Tibial nerve (tissue), 4 donors: ENCODE measurements at regions not wholly inside any gene's neighbourhood (a gene's known extent, or its start where the extent isn't known, plus 50 kb on each side); places are given as distances from the start of the nearest gene placed in this dataset.

Experiments used
- DNase-seq, 2 donors: peaks; one replicate each; pipeline ENCODE4 v3.0.0-alpha.2; 2019; ENCODE audit warnings: low spot score in 2 of 2
- H3K27ac ChIP-seq, 4 donors: fragments of 200-600 bp; sonication (generic) in 3 of 4; one replicate each; pipeline ENCODE4 v1.5.1; 2017 to 2019; ENCODE audit warnings: mild to moderate bottlenecking in 1 of 4
- H3K27me3 ChIP-seq, 2 donors: fragments of 200-600 bp; sonication (generic) in 1 of 2; one replicate each; pipeline versions ENCODE4 v1.5.1 to v1.6.0; 2017 to 2019
- H3K36me3 ChIP-seq, 3 donors: fragments of 200-600 bp; sonication (generic); one replicate each; pipeline ENCODE4 v1.5.1; 2018 to 2019
- H3K4me1 ChIP-seq, 4 donors: fragments of 200-600 bp; sonication (generic) in 3 of 4; one replicate each; pipeline ENCODE4 v1.5.1; 2017 to 2019
- H3K4me3 ChIP-seq, 4 donors: fragments of 200-600 bp; sonication (generic) in 3 of 4; one replicate each; pipeline ENCODE4 v1.5.1; 2017 to 2019; ENCODE audit warnings: mild to moderate bottlenecking in 1 of 4, moderate library complexity in 1 of 4
- H3K9me3 ChIP-seq, 4 donors: fragments of 200-600 bp; sonication (generic) in 3 of 4; one replicate each; pipeline ENCODE4 v1.5.1; 2017 to 2019
- EP300 ChIP-seq, 2 donors: sonication (generic); formaldehyde crosslinking; IDR thresholded peaks; one replicate each; pipeline ENCODE4 v1.6.1; 2017; ENCODE audit warnings: antibody characterized with exemption in 2 of 2, mild to moderate bottlenecking in 1 of 2
- POLR2A ChIP-seq, 2 donors: fragments of 450-650 bp; IDR thresholded peaks; one replicate each; pipeline ENCODE4 v1.6.1; 2017; ENCODE audit warnings: antibody characterized with exemption in 2 of 2, mild to moderate bottlenecking in 2 of 2, moderate library complexity in 2 of 2
- WGBS, 2 donors: methylation state at CpG; one replicate each; pipeline ENCODE4 v1.1.5; 2018; 5-methylcytosine and 5-hydroxymethylcytosine counted together
- TF ChIP-seq, protein P1 (sequence below), 5 experiments: fragments of 200-600 bp in 3 of 5; fragments of 450-650 bp in 2 of 5; sonication (generic) in 3 of 5; IDR thresholded peaks; one replicate each; pipeline ENCODE4 v1.5.1; 2016 to 2019; ENCODE audit warnings: antibody characterized with exemption in 5 of 5, mild to moderate bottlenecking in 3 of 5, moderate library complexity in 2 of 5

DNA sequence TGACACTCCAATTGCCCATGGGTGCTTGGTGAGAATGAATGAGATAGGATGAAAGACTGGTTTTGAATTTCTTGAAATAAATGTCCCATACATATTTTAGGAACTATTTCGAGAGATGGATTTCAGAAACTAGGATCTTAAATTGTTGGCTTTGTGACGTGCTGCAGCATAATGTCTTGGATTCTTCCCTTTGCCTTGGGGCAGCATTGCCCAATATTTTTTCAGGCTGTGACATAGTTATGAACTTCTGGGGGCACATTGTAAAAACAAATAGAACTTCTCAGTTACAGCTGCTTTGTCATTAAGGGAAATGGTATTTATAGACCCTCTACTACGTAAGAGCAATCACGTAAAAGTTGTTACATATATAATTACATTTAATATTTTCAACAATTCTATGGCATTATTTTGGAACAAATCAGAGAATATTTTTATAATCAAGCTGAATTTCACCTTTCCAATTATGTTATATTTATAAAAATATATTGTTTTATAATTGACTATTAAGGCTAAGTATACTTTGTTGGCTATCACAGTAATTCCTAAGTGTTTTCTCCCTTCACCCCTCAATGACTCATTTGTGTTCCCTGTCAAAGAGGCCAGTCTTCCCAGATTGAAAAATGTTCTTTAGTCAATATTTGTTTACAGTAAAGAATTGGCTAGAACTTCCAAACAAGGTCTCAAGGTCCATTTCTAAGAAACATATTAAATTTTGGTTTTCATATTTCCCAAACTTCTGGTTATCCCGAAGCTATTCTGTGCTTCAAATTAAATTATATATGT is 1388.3 kb upstream of the ACO1 start:
- Histone ChIP-seq H3K27me3 (no peaks in the 10 kb centered on the region), H3K36me3 (no peaks in the 10 kb centered on the region), H3K4me1 (no peaks in the 10 kb centered on the region), H3K27ac (no peak overlapping the region), H3K9me3 (peaks cover 0 to 6% (median 0%) of the 10 kb centered on the region in 4 donors), H3K4me3 (no peak overlapping the region)
- DNase-seq, result no peak
- TF ChIP-seq EP300 (IDR thresholded peaks at IDR 0.05) (no peak), POLR2A (IDR thresholded peaks at IDR 0.05) (no peak)
- TF ChIP-seq, protein P1, sequence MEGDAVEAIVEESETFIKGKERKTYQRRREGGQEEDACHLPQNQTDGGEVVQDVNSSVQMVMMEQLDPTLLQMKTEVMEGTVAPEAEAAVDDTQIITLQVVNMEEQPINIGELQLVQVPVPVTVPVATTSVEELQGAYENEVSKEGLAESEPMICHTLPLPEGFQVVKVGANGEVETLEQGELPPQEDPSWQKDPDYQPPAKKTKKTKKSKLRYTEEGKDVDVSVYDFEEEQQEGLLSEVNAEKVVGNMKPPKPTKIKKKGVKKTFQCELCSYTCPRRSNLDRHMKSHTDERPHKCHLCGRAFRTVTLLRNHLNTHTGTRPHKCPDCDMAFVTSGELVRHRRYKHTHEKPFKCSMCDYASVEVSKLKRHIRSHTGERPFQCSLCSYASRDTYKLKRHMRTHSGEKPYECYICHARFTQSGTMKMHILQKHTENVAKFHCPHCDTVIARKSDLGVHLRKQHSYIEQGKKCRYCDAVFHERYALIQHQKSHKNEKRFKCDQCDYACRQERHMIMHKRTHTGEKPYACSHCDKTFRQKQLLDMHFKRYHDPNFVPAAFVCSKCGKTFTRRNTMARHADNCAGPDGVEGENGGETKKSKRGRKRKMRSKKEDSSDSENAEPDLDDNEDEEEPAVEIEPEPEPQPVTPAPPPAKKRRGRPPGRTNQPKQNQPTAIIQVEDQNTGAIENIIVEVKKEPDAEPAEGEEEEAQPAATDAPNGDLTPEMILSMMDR (IDR thresholded peaks at IDR 0.05), result no peak
- WGBS, 2 donors, result 57 to 60% methylated on average over 5 of the region's 5 CpGs

DNA sequence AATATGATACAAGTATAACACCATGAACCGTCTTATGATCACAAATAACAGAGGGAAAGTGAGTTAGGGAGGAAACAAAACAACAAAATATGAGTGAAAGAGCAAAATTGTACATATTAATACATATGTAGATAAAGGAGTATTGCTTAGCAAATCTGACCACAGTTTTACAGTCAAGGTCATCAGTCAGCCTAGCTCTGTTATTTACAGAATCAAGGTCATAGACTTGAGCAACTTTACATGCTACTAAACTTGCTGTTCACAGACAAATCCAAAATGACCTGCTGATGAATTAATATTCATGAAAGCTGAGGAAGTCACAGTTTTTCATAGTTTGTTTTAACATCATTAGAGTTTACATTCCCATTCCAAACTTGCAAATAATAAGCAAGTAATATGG is 1387.7 kb upstream of the ACO1 start:
- DNase-seq, result no peak
- no peak overlapping the region for H3K4me3 ChIP-seq
- H3K36me3 ChIP-seq, result no peaks in the 10 kb centered on the region
- WGBS, 2 donors, result 42 to 55% methylated on average over 1 of the region's 1 CpG
- no peak overlapping the region for H3K27ac ChIP-seq
- peaks cover 0 to 6% (median 0%) of the 10 kb centered on the region in 4 donors for H3K9me3 ChIP-seq
- no peaks in the 10 kb centered on the region for H3K27me3 ChIP-seq
- TF ChIP-seq, protein P1 (IDR thresholded peaks at IDR 0.05), result no peak
- no peaks in the 10 kb centered on the region for H3K4me1 ChIP-seq

DNA sequence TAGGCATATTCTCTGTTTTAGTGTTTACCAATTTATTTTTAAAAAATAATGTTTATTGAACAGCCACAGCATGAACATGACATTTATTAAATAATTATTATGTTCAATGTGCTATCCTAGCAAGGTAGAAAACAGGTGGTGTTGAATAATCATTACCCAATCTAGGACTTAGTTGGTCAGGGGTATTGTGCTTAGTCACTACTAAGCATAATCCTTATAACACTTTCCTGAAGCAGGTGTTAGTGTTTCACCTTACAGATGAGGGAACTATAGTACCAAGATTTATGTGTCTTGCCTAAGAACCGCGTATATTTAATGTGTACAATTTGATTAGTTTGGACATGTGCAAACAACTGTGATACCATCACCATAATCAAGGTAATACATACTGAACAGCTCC is 1387.2 kb upstream of the ACO1 start:
- WGBS, 2 donors, result 32 to 35% methylated on average over 2 of the region's 2 CpGs
- H3K27me3 ChIP-seq, result no peaks in the 10 kb centered on the region
- TF ChIP-seq EP300 (IDR thresholded peaks at IDR 0.05) (no peak), POLR2A (IDR thresholded peaks at IDR 0.05) (no peak)
- TF ChIP-seq, protein P1 (IDR thresholded peaks at IDR 0.05), result no peak
- H3K4me1 ChIP-seq, result no peaks in the 10 kb centered on the region
- no peaks in the 10 kb centered on the region for H3K36me3 ChIP-seq
- H3K27ac ChIP-seq, result no peak overlapping the region
- H3K9me3 ChIP-seq, result peaks cover 0 to 6% (median 0%) of the 10 kb centered on the region in 4 donors
- no peak for DNase-seq
- no peak overlapping the region for H3K4me3 ChIP-seq

DNA sequence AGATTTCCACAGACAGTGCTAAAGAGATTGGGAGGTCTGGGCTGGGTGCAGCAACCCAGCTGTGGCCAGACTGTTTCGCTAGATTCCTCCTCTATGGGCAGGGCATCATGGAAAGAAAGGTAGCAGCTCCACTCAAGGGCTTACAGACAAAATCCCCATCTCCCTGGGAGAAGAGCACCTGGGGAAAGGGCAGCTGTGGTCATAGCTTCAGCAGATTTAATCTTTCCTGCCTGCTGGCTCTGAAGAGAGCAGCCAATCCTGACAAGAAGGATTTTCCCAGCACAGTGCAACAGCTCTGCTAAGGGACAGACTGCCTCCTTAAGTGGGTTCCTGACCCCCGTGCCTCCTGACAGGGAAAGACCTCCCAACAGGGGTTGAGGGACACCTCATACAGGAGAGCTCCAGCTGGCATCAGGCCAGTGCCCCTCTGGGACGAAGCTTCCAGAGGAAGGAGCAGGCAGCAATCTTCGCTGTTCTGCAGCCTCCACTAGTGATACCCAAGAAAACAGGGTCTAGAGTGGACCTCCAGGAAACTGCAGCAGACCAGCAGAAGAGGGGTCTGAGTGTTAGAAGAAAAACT is 1379.3 kb upstream of the ACO1 start:
- Histone ChIP-seq H3K4me1 (no peaks in the 10 kb centered on the region), H3K27ac (no peak overlapping the region), H3K27me3 (no peaks in the 10 kb centered on the region), H3K36me3 (no peaks in the 10 kb centered on the region), H3K9me3 (peaks cover 0 to 8% (median 0%) of the 10 kb centered on the region in 4 donors), H3K4me3 (no peak overlapping the region)
- TF ChIP-seq, protein P1 (IDR thresholded peaks at IDR 0.05), result no peak
- no peak for TF ChIP-seq EP300 (IDR thresholded peaks at IDR 0.05)
- no peak for TF ChIP-seq POLR2A (IDR thresholded peaks at IDR 0.05)
- no peak for DNase-seq
- WGBS, 2 donors, result 86 to 95% methylated on average over 4 of the region's 4 CpGs

DNA sequence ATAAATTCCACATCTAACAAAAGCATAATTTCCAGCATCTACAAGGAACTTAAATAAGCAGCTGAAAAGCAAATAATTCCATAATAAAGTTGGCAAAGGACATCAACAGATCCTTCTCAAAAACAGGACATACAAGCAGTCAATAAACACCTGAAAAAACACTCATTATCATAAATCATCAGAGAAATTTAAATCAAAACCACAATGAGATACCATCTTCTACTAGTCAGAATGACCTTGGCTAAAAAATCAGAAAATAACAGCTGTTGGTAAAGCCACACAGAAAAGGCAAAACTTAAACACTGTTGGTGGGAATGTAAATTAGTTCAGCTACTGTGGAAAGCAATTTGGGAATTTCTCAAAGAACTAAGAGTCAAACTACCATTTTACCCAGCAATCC is 1371.1 kb upstream of the ACO1 start:
- no peak overlapping the region for H3K4me3 ChIP-seq
- H3K27me3 ChIP-seq, result no peaks in the 10 kb centered on the region
- no peaks in the 10 kb centered on the region for H3K36me3 ChIP-seq
- DNase-seq, result no peak
- TF ChIP-seq EP300 (IDR thresholded peaks at IDR 0.05) (no peak), POLR2A (IDR thresholded peaks at IDR 0.05) (no peak)
- TF ChIP-seq, protein P1 (IDR thresholded peaks at IDR 0.05), result no peak
- H3K27ac ChIP-seq, result no peak overlapping the region
- H3K4me1 ChIP-seq, result no peaks in the 10 kb centered on the region
- H3K9me3 ChIP-seq, result no peaks in the 10 kb centered on the region
